ENCODE measurements at regions not wholly inside any gene's neighbourhood (a gene's known extent, or its start where the extent isn't known, plus 50 kb on each side); places are given as distances from the start of the nearest gene placed in this dataset.

- TF ChIP-seq CTCF (IDR thresholded peaks at IDR 0.05) (no peak), POLR2A (IDR thresholded peaks at IDR 0.05) (no peak)
Measured at GRCh38 chr19:29876414-29876813, 64.6 kb downstream of the CCNE1 start.
